GM12878 (cell line): ENCODE measurements at regions not wholly inside any gene's neighbourhood (a gene's known extent, or its start where the extent isn't known, plus 50 kb on each side); places are given as distances from the start of the nearest gene placed in this dataset.

Experiments used
- ATAC-seq: fragments of 200-7000 bp; cut with Tn5 transposase; 3 replicates; pipeline ENCODE4 v1.9.1; 2020; ENCODE audit warnings: mild to moderate bottlenecking, moderate library complexity
- BruUV-seq: library from RNA; stranded (reverse); fragments of 400-500 nt; replicated peaks from 2 replicates; lab custom pipeline; 2021; lab: Mats Ljungman, UMichigan
- CTCF ChIA-PET: fragments of 300-600 bp; sonication (Branson Sonifier 250); formaldehyde crosslinking; extraction: SDS; loops from one replicate; lab custom pipeline; 2021; ENCODE audit warnings: inconsistent platforms; lab: Yijun Ruan, JAX
- POLR2A ChIA-PET: fragments of 350-600 bp; formaldehyde crosslinking; extraction: SDS; loops from one replicate; lab custom pipeline; 2021; ENCODE audit warnings: inconsistent platforms; lab: Charles Lee
- RAD21 ChIA-PET: fragments of 300-600 bp; sonication (Branson Sonifier 250); formaldehyde crosslinking; loops from one replicate; lab custom pipeline; 2023; ENCODE audit warnings: antibody characterized with exemption; ENCODE audit not compliant: unreplicated experiment; lab: Charles Lee
- SMC1A ChIA-PET: fragments of 300-600 bp; sonication (Branson Sonifier 250); formaldehyde crosslinking; loops from one replicate; lab custom pipeline; 2023; ENCODE audit not compliant: unreplicated experiment, uncharacterized antibody; lab: Charles Lee
- DNase-seq: peaks from one replicate; pipeline ENCODE4 v3.0.0-alpha.2; 2011; ENCODE audit warnings: low read depth, low spot score
- FAIRE-seq: peaks from 3 replicates; lab custom pipeline; 2011; peaks lifted over from hg19 to GRCh38; lab: Jason Lieb, UNC
- H2AFZ ChIP-seq: 2 replicates; pipeline ENCODE4 v1.6.0; 2011; ENCODE audit warnings: low read depth, low read length, control low read depth; ENCODE audit not compliant: control insufficient read depth
- H3K27ac ChIP-seq: 2 replicates; pipeline ENCODE4 v1.5.1; 2011; ENCODE audit warnings: control low read depth; ENCODE audit not compliant: control insufficient read depth, insufficient read depth
- H3K27me3 ChIP-seq, 2 experiments: replicated peaks in 1 of 2; 2 replicates each; pipeline versions ENCODE4 v1.6.0 to v1.6.1; 2011; ENCODE audit warnings: low read length in 1 of 2; ENCODE audit not compliant: control insufficient read depth in 2 of 2, insufficient read depth in 2 of 2
- H3K36me3 ChIP-seq, 2 experiments: 2 replicates each; pipeline ENCODE4 v1.5.1; 2011; ENCODE audit warnings: low read length in 1 of 2; ENCODE audit not compliant: control insufficient read depth in 2 of 2, insufficient read depth in 2 of 2
- H3K4me1 ChIP-seq: 2 replicates; pipeline ENCODE4 v1.6.1; 2011; ENCODE audit warnings: mild to moderate bottlenecking, low read length, moderate library complexity, mixed read lengths; ENCODE audit not compliant: control insufficient read depth, insufficient read depth
- H3K4me2 ChIP-seq: 2 replicates; pipeline ENCODE4 v1.6.0; 2011; ENCODE audit warnings: control low read depth; ENCODE audit not compliant: control insufficient read depth, insufficient read depth
- H3K4me3 ChIP-seq: fragments of 200-600 bp; sonication (generic); 2 replicates; pipeline ENCODE4 v1.5.1; 2016
- H3K79me2 ChIP-seq: 2 replicates; pipeline ENCODE4 v1.6.0; 2011; ENCODE audit warnings: low read length; ENCODE audit not compliant: control insufficient read depth, insufficient read depth
- H3K9ac ChIP-seq: 2 replicates; pipeline ENCODE4 v1.8.0; 2011; ENCODE audit warnings: low read length, control low read depth, mixed read lengths; ENCODE audit not compliant: control insufficient read depth, insufficient read depth
- H3K9me3 ChIP-seq: replicated peaks from 3 replicates; pipeline ENCODE4 v1.5.1; 2011; ENCODE audit warnings: mild to moderate bottlenecking, low read length; ENCODE audit not compliant: control insufficient read depth, insufficient read depth
- H4K20me1 ChIP-seq: 2 replicates; pipeline ENCODE4 v1.6.0; 2011; ENCODE audit not compliant: control insufficient read depth, insufficient read depth
- CBFB ChIP-seq: IDR thresholded peaks from 2 replicates; pipeline ENCODE4 v1.6.1; 2016; ENCODE audit warnings: antibody characterized with exemption, low read depth
- JUNB ChIP-seq: IDR thresholded peaks from 2 replicates; pipeline ENCODE4 v1.6.1; 2016; ENCODE audit warnings: antibody characterized with exemption, mild to moderate bottlenecking
- LARP7 ChIP-seq: fragments of 450-650 bp; IDR thresholded peaks from 2 replicates; pipeline ENCODE4 v1.6.1; 2017; ENCODE audit warnings: mild to moderate bottlenecking
- NFXL1 ChIP-seq: fragments of 450-650 bp; IDR thresholded peaks from 2 replicates; pipeline ENCODE4 v1.6.1; 2017; ENCODE audit warnings: antibody characterized with exemption, mild to moderate bottlenecking, borderline replicate concordance
- NRF1 ChIP-seq: conservative IDR thresholded peaks from 2 replicates; pipeline ENCODE4 v1.6.1; 2011; ENCODE audit warnings: mild to moderate bottlenecking, low read depth, low read length, improper control_type of control experiment
- ZBTB40 ChIP-seq: fragments of 450-650 bp; IDR thresholded peaks from 2 replicates; pipeline ENCODE4 v1.6.1; 2016; ENCODE audit warnings: mild to moderate bottlenecking, moderate library complexity, borderline replicate concordance
- WGBS: methylation state at CpG from one replicate; pipeline ENCODE4 v1.1.6; 2016; ENCODE audit warnings: low lambda C conversion rate; ENCODE audit not compliant: insufficient replicate concordance, insufficient coverage; ENCODE audit errors: missing lambda C conversion rate; 5-methylcytosine and 5-hydroxymethylcytosine counted together
- in situ Hi-C: fragments of 300-500 bp; cut with MboI; formaldehyde crosslinking; loops from 9 replicates; pipeline ENCODE4 v1.14.3; 2018; ENCODE audit warnings: mixed read lengths
- intact Hi-C: fragments of 100-400 bp; cut with micrococcal nuclease; formaldehyde crosslinking; loops from one replicate; pipeline ENCODE4 v1.14.2; 2022; ENCODE audit not compliant: unreplicated experiment

- SMC1A ChIA-PET = no interaction called here
- Histone ChIP-seq H3K4me1 (no peaks in the 10 kb centered on the region), H3K9ac (no peak overlapping the region), H3K9me3 (no peaks in the 10 kb centered on the region; the same call in 2 of the 3 replicates), H3K79me2 (no peaks in the 10 kb centered on the region), H3K36me3 (no peaks in the 10 kb centered on the region), H3K27me3 (no peaks in the 10 kb centered on the region), H3K4me3 (no peak overlapping the region), H3K27ac (no peak overlapping the region), H2AFZ (no peak overlapping the region), H3K4me2 (no peak overlapping the region), H4K20me1 (no peaks in the 10 kb centered on the region)
- POLR2A ChIA-PET = no interaction called here
- TF ChIP-seq ZBTB40 = no peak
- TF ChIP-seq NRF1 = no peak
- intact Hi-C loops = no loop called here
- CTCF ChIA-PET = interaction anchor here (0.6 kb wide), 1 partner anchor 1096 kb away, joined by 3 read pairs; no protein-coding TSS in a partner anchor
- DNase-seq (no peak), ATAC-seq (no peak), FAIRE-seq (no peak)
- in situ Hi-C loops = no loop called here
- no TSS peak for BruUV-seq
- RAD21 ChIA-PET = no interaction called here
Observed at GRCh38 chrX:84932814-84933213, 70.9 kb upstream of the APOOL start.

GRCh38 chrX:84933956-84934556, 69.6 kb upstream of the APOOL start:
- H2AFZ ChIP-seq = no peak overlapping the region
- in situ Hi-C loops = no loop called here
- FAIRE-seq (no peak), ATAC-seq (no peak)
- no peaks in the 10 kb centered on the region for H3K4me1 ChIP-seq
- H3K36me3 ChIP-seq = no peaks in the 10 kb centered on the region
- H4K20me1 ChIP-seq = no peaks in the 10 kb centered on the region
- H3K9ac ChIP-seq = no peak overlapping the region
- intact Hi-C loops = no loop called here
- CTCF ChIA-PET = no interaction called here
- H3K27me3 ChIP-seq = no peaks in the 10 kb centered on the region
- H3K9me3 ChIP-seq = no peaks in the 10 kb centered on the region; the same call in 2 of the 3 replicates
- TF ChIP-seq CBFB = no peak
- TF ChIP-seq NFXL1 = no peak
- no peak for TF ChIP-seq JUNB
- TF ChIP-seq LARP7 = no peak
- TF ChIP-seq, all 136 proteins: peak for 0
- BruUV-seq = no TSS peak
- 72% methylated on average over 26 of the region's 46 CpGs for WGBS
- POLR2A ChIA-PET = no interaction called here
- H3K27ac ChIP-seq = no peak overlapping the region
- RAD21 ChIA-PET = no interaction called here
- no peak for DNase-seq
- no peak overlapping the region for H3K4me3 ChIP-seq
- H3K4me2 ChIP-seq = no peak overlapping the region
- SMC1A ChIA-PET = no interaction called here
- no peaks in the 10 kb centered on the region for H3K79me2 ChIP-seq
